ENCODE measurements at regions not wholly inside any gene's neighbourhood (a gene's known extent, or its start where the extent isn't known, plus 50 kb on each side); places are given as distances from the start of the nearest gene placed in this dataset.

DNA sequence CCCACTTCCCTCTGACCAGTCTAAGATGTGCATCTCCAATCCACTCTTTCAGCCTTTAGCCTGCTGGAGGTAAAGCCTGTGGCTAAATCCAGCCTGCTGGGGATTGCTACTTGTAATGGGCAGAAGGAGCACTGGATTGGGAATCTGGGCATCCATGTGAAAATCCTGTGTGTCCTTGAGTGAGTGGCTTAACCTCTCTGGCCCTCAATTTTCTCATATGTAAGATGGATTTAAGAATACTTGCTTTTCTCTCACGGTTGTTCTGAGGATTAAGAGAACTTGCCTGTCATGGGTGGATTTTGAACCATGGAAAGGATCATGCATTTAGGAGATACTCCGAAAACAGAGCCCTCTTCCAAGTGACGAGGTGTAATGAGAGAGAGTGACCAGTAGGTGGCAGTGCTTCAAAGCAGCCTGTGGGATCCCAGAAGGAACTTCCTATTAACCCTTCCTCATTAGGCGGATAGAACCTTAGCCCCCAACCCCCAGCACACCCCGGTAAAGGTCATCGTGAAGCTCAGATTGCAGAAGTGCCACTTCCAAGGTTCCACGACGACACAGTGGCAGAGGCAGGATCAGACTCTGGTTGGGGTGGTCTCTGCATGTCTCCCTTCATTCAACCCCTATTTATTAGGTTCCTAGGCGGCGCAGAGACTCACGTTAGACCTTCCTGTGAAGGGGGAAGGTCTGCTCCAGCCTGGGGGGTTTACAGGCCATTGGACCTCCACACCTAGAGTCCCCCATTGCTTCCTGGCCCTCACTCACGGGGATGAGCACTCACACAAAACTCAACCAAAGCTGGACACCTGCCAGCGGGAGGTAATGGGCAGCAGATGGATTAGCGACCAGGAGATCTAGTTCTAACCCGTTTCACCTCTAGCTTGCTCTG lies 68.7 kb upstream of the ZNF618 start:
- TF ChIP-seq CTCF (IDR thresholded peaks at IDR 0.05; ENCODE audit: insufficient read depth, low read depth, low read length) (peak; percentile 92), EZH2 (IDR thresholded peaks at IDR 0.05; ENCODE audit: insufficient read depth, low read length) (no peak)

Data from astrocyte (in vitro differentiated cells and primary cell).